Fibroblast of lung (primary cell): ENCODE measurements at regions not wholly inside any gene's neighbourhood (a gene's known extent, or its start where the extent isn't known, plus 50 kb on each side); places are given as distances from the start of the nearest gene placed in this dataset.
A peak's percentile ranks its signal among the peaks of the same experiment; 100 is the strongest.

Experiments used
- DNase-seq, 2 donors: peaks; one replicate each; pipeline versions ENCODE4 v3.0.0 to v3.0.0-alpha.2; 2010; ENCODE audit warnings: low read depth in 2 of 2
- H2AFZ ChIP-seq: 2 replicates; pipeline ENCODE4 v1.5.1; 2012; ENCODE audit warnings: low read length, control low read depth, inconsistent platforms
- H3K27ac ChIP-seq: 2 replicates; pipeline ENCODE4 v1.5.1; 2011; ENCODE audit warnings: low read length, control low read depth; ENCODE audit not compliant: insufficient read depth
- H3K27me3 ChIP-seq: 2 replicates; pipeline ENCODE4 v1.5.1; 2011; ENCODE audit warnings: mild to moderate bottlenecking, low read length; ENCODE audit not compliant: control insufficient read depth, insufficient read depth
- H3K36me3 ChIP-seq: 2 replicates; pipeline ENCODE4 v1.5.1; 2011; ENCODE audit warnings: low read length; ENCODE audit not compliant: control insufficient read depth, insufficient read depth
- H3K4me1 ChIP-seq: 2 replicates; pipeline ENCODE4 v1.5.1; 2011; ENCODE audit warnings: low read length; ENCODE audit not compliant: control insufficient read depth, insufficient read depth; ENCODE audit errors: extremely low read depth
- H3K4me2 ChIP-seq: 2 replicates; pipeline ENCODE4 v1.5.1; 2011; ENCODE audit warnings: low read length, control low read depth; ENCODE audit not compliant: insufficient read depth; ENCODE audit errors: extremely low read depth
- H3K4me3 ChIP-seq, 4 experiments: fragments of 200-600 bp in 1 of 4; sonication (generic) in 1 of 4; replicated peaks in 1 of 4; 2 replicates each; pipeline ENCODE4 v1.5.1; 2011 to 2016; ENCODE audit warnings: low read length in 4 of 4, low read depth in 3 of 4, mild to moderate bottlenecking in 3 of 4, control low read depth in 2 of 4, inconsistent platforms in 1 of 4, mixed read lengths in 1 of 4; ENCODE audit not compliant: insufficient read depth in 1 of 4; ENCODE audit errors: control extremely low read depth in 1 of 4
- H3K79me2 ChIP-seq: 2 replicates; pipeline ENCODE4 v1.5.1; 2012; ENCODE audit warnings: mild to moderate bottlenecking, low read length, inconsistent platforms; ENCODE audit not compliant: control insufficient read depth, insufficient read depth
- H3K9ac ChIP-seq: 2 replicates; pipeline ENCODE4 v1.5.1; 2011; ENCODE audit warnings: mild to moderate bottlenecking, low read length, control low read depth; ENCODE audit not compliant: insufficient read depth
- H3K9me3 ChIP-seq: 2 replicates; pipeline ENCODE4 v1.5.1; 2012; ENCODE audit warnings: low read depth, low read length; ENCODE audit not compliant: control insufficient read depth, insufficient read depth
- H4K20me1 ChIP-seq: 2 replicates; pipeline ENCODE4 v1.5.1; 2011; ENCODE audit warnings: low read length; ENCODE audit not compliant: control insufficient read depth, insufficient read depth; ENCODE audit errors: extremely low read depth
- CTCF ChIP-seq, 2 donors: IDR thresholded peaks in 1 of 2; conservative IDR thresholded peaks in 1 of 2; 1 replicate in 1 of 2; 2 replicates in 1 of 2; pipeline ENCODE4 v1.5.1; 2011 to 2012; ENCODE audit warnings: low read length in 2 of 2, control low read depth in 1 of 2, inconsistent platforms in 1 of 2, low read depth in 1 of 2, mild to moderate bottlenecking in 1 of 2
- EZH2 ChIP-seq: IDR thresholded peaks from 2 replicates; pipeline ENCODE4 v1.5.1; 2012; ENCODE audit warnings: low read length, control low read depth, mild to moderate bottlenecking; ENCODE audit errors: missing control alignments

DNA sequence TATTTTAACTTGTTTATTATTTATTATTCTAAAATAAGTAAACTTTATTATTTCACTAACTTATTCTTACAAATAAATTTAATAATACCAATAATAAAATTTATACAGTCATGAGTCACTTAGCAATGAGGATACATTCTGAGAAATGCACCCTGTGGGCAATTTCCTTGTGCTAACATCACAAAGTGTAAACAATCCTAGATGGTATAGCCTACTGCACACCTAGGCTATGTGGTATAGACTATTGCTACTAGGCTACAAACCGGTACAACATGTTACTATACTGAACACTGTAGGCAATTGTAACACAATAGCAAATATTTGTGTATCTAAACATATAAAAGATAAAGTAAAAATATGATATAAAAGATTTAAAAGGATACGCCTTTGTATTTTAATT, 479.5 kb downstream of the EPHA5 start:
- Histone ChIP-seq H3K9me3 (no peaks in the 10 kb centered on the region), H3K27ac (no peak overlapping the region), H3K4me3 (no peak overlapping the region), H3K79me2 (no peaks in the 10 kb centered on the region), H4K20me1 (no peaks in the 10 kb centered on the region), H3K4me2 (no peak overlapping the region), H2AFZ (no peak overlapping the region), H3K27me3 (no peaks in the 10 kb centered on the region), H3K9ac (no peak overlapping the region), H3K4me1 (no peaks in the 10 kb centered on the region), H3K36me3 (no peaks in the 10 kb centered on the region)
- no peak for TF ChIP-seq EZH2
- no peak for TF ChIP-seq CTCF (conservative IDR thresholded peaks at IDR 0.05 in 1 of 2, IDR thresholded peaks at IDR 0.05 in 1 of 2; ENCODE audit: low read depth in 1 of 2, low read length in 2 of 2)
- DNase-seq: no peak

DNA sequence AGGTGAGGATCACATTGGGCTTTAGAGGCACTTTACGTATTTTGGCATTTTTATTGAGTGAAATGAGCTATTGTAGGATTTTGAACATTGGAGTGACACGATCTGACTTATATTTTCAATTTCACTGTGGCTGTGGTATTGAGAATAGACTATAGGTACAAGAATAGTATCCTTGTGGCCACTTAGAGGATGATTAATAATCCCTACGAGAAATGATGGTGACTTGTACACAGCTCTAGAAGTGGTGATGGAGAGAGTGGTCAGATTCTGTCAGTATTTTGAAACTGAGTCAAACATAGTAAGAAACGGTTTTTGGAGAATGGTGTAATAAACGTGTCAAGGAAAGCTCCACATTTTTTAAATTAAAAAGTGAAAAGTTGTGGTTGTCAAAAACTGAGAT, 494.7 kb downstream of the EPHA5 start:
- no peaks in the 10 kb centered on the region for H3K27me3 ChIP-seq
- DNase-seq: no peak
- H3K4me3 ChIP-seq: no peak overlapping the region
- H3K79me2 ChIP-seq: no peaks in the 10 kb centered on the region
- no peak overlapping the region for H3K27ac ChIP-seq
- no peaks in the 10 kb centered on the region for H3K4me1 ChIP-seq
- H2AFZ ChIP-seq: no peak overlapping the region
- no peaks in the 10 kb centered on the region for H3K36me3 ChIP-seq
- H3K9ac ChIP-seq: no peak overlapping the region
- H4K20me1 ChIP-seq: no peaks in the 10 kb centered on the region
- no peak for TF ChIP-seq CTCF (conservative IDR thresholded peaks at IDR 0.05 in 1 of 2, IDR thresholded peaks at IDR 0.05 in 1 of 2; ENCODE audit: low read depth in 1 of 2, low read length in 2 of 2)
- H3K9me3 ChIP-seq: no peaks in the 10 kb centered on the region
- no peak overlapping the region for H3K4me2 ChIP-seq

GRCh38 chr4:65170768-65171514, 499.3 kb downstream of the EPHA5 start:
- H3K79me2 ChIP-seq: no peaks in the 10 kb centered on the region
- H3K9me3 ChIP-seq: no peaks in the 10 kb centered on the region
- no peak overlapping the region for H3K4me3 ChIP-seq
- H3K27me3 ChIP-seq: no peaks in the 10 kb centered on the region
- H3K27ac ChIP-seq: no peak overlapping the region
- DNase-seq: peak in 1 of 2 donors; percentile 22
- H3K4me1 ChIP-seq: no peaks in the 10 kb centered on the region
- H3K36me3 ChIP-seq: no peaks in the 10 kb centered on the region
- TF ChIP-seq EZH2 (no peak), CTCF (conservative IDR thresholded peaks at IDR 0.05 in 1 of 2, IDR thresholded peaks at IDR 0.05 in 1 of 2; ENCODE audit: low read depth in 1 of 2, low read length in 2 of 2) (no peak)
- H4K20me1 ChIP-seq: no peaks in the 10 kb centered on the region
- no peak overlapping the region for H2AFZ ChIP-seq
- H3K4me2 ChIP-seq: no peak overlapping the region
- no peak overlapping the region for H3K9ac ChIP-seq
